ENCODE measurements at regions not wholly inside any gene's neighbourhood (a gene's known extent, or its start where the extent isn't known, plus 50 kb on each side); places are given as distances from the start of the nearest gene placed in this dataset.

- no peaks in the 10 kb centered on the region for H3K27me3 ChIP-seq (replicated peaks)
- no peaks in the 10 kb centered on the region for H3K36me3 ChIP-seq (replicated peaks)
- peak; percentile 67 for DNase-seq
- no peak overlapping the region for H3K27ac ChIP-seq
- in situ Hi-C loops (cut with HindIII; ENCODE audit: low pct_ligation_motif_present, low sequenced_read_pairs), result no loop called here
- peak; percentile 95 for TF ChIP-seq CTCF (IDR thresholded peaks at IDR 0.05; ENCODE audit: low read depth, low read length, missing control alignments)
- H3K4me3 ChIP-seq (ENCODE audit: low read depth, low read length), result no peak overlapping the region
Measured at GRCh38 chr7:119270045-119270464, 1002.9 kb upstream of the KCND2 start.

- in situ Hi-C loops (cut with HindIII; ENCODE audit: low pct_ligation_motif_present, low sequenced_read_pairs), result no loop called here
- no peak for TF ChIP-seq CTCF (IDR thresholded peaks at IDR 0.05; ENCODE audit: low read depth, low read length, missing control alignments)
- no peak overlapping the region for H3K27ac ChIP-seq
- no peaks in the 10 kb centered on the region for H3K36me3 ChIP-seq (replicated peaks)
- no peak overlapping the region for H3K4me3 ChIP-seq (ENCODE audit: low read depth, low read length)
- no peak for DNase-seq
- H3K27me3 ChIP-seq (replicated peaks), result no peaks in the 10 kb centered on the region
Measured at GRCh38 chr7:119270644-119271043, 1002.3 kb upstream of the KCND2 start.

- no peaks in the 10 kb centered on the region for H3K36me3 ChIP-seq (replicated peaks)
- no peak overlapping the region for H3K4me3 ChIP-seq (ENCODE audit: low read depth, low read length)
- no peak for DNase-seq
- H3K27ac ChIP-seq, result no peak overlapping the region
- no peak for TF ChIP-seq CTCF (IDR thresholded peaks at IDR 0.05; ENCODE audit: low read depth, low read length, missing control alignments)
- in situ Hi-C loops (cut with HindIII; ENCODE audit: low pct_ligation_motif_present, low sequenced_read_pairs), result no loop called here
- no peaks in the 10 kb centered on the region for H3K27me3 ChIP-seq (replicated peaks)
Measured at GRCh38 chr7:119271147-119271779, 1001.7 kb upstream of the KCND2 start.

GRCh38 chr7:119281181-119281846 lies 991.7 kb upstream of the KCND2 start:
- no peak overlapping the region for H3K27ac ChIP-seq
- no peak overlapping the region for H3K4me3 ChIP-seq (ENCODE audit: low read depth, low read length)
- TF ChIP-seq CTCF (IDR thresholded peaks at IDR 0.05; ENCODE audit: low read depth, low read length, missing control alignments), result no peak
- no peaks in the 10 kb centered on the region for H3K36me3 ChIP-seq (replicated peaks)
- no peaks in the 10 kb centered on the region for H3K27me3 ChIP-seq (replicated peaks)
- no peak for DNase-seq
- in situ Hi-C loops (cut with HindIII; ENCODE audit: low pct_ligation_motif_present, low sequenced_read_pairs), result no loop called here

- Histone ChIP-seq H3K36me3 (replicated peaks) (no peaks in the 10 kb centered on the region), H3K27me3 (replicated peaks) (no peaks in the 10 kb centered on the region), H3K4me3 (ENCODE audit: low read depth, low read length) (no peak overlapping the region), H3K27ac (no peak overlapping the region)
- in situ Hi-C loops (cut with HindIII; ENCODE audit: low pct_ligation_motif_present, low sequenced_read_pairs), result no loop called here
- TF ChIP-seq CTCF (IDR thresholded peaks at IDR 0.05; ENCODE audit: low read depth, low read length, missing control alignments), result no peak
- DNase-seq, result no peak
Measured at GRCh38 chr7:119283353-119283752, 989.6 kb upstream of the KCND2 start.

Measured in brain microvascular endothelial cell (primary cell).